GM06990 (cell line): ENCODE measurements at regions not wholly inside any gene's neighbourhood (a gene's known extent, or its start where the extent isn't known, plus 50 kb on each side); places are given as distances from the start of the nearest gene placed in this dataset.

Source experiments
- DNase-seq: peaks from one replicate; pipeline ENCODE4 v3.0.0-alpha.2; 2011; ENCODE audit not compliant: insufficient read length; ENCODE audit errors: extremely low read depth
- H3K27me3 ChIP-seq: replicated peaks from 2 replicates; pipeline ENCODE4 v1.6.0; 2011; ENCODE audit warnings: low read length; ENCODE audit not compliant: control insufficient read depth, insufficient read depth
- H3K36me3 ChIP-seq: 2 replicates; pipeline ENCODE4 v1.5.1; 2011; ENCODE audit warnings: low read length; ENCODE audit not compliant: control insufficient read depth, insufficient read depth
- H3K4me3 ChIP-seq: replicated peaks from 2 replicates; pipeline ENCODE4 v1.5.1; 2011; ENCODE audit warnings: low read depth, mild to moderate bottlenecking, control low read depth, low read length
- CTCF ChIP-seq: IDR thresholded peaks from 2 replicates; pipeline ENCODE4 v1.5.1; 2011; ENCODE audit warnings: low read length, control low read depth, mild to moderate bottlenecking, inconsistent platforms; ENCODE audit not compliant: insufficient read depth, poor library complexity, severe bottlenecking

DNA sequence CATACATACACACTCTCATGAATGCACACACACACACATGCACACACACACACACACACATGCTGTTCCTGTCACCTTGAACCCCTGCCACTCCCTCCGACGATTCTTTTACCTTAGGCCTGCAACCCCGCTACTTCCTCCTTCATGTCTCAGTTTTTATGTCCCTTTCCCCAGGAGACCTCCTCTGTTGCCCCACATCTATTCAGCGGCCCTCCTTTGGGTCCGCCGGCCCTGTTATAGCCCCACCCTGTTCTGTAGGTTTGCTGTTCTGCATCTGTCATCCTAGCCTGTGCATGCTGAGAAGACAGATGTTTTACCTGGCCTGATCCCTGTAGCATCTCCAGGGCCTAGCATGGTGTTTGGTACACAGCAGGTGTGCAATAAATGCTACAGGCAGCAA is 161.6 kb upstream of the PCBD1 start:
- Histone ChIP-seq H3K27me3 (peaks cover 4% of the 10 kb centered on the region), H3K36me3 (no peaks in the 10 kb centered on the region), H3K4me3 (no peak overlapping the region)
- no peak for DNase-seq
- no peak for TF ChIP-seq CTCF

GRCh38 chr10:71052076-71052660 is 160.2 kb upstream of the UNC5B start:
- no peak for TF ChIP-seq CTCF
- H3K27me3 ChIP-seq = peaks cover 2% of the 10 kb centered on the region
- no peak for DNase-seq
- H3K36me3 ChIP-seq = no peaks in the 10 kb centered on the region
- no peak overlapping the region for H3K4me3 ChIP-seq

DNA sequence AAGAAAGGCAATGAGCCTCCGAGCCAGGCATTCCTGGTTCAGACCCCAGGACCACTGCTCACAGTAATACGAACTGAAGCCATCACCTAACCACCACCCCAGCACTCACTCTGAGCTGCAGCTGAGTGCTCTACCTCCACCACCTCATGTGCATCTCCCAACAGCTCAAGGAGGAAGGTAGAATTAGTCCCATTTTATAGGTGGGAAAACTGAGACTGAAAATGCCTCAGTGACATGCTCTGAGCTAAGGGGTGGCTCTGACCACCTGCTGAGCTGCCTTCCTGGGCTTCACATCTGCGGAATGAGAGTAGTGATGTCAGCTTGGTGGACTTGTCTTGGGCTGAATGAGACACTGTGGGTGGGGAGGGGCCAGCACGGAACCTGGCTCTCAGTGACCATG is 159.7 kb upstream of the UNC5B start:
- Histone ChIP-seq H3K27me3 (peaks cover 2% of the 10 kb centered on the region), H3K36me3 (no peaks in the 10 kb centered on the region), H3K4me3 (no peak overlapping the region)
- DNase-seq = no peak
- TF ChIP-seq CTCF = no peak

DNA sequence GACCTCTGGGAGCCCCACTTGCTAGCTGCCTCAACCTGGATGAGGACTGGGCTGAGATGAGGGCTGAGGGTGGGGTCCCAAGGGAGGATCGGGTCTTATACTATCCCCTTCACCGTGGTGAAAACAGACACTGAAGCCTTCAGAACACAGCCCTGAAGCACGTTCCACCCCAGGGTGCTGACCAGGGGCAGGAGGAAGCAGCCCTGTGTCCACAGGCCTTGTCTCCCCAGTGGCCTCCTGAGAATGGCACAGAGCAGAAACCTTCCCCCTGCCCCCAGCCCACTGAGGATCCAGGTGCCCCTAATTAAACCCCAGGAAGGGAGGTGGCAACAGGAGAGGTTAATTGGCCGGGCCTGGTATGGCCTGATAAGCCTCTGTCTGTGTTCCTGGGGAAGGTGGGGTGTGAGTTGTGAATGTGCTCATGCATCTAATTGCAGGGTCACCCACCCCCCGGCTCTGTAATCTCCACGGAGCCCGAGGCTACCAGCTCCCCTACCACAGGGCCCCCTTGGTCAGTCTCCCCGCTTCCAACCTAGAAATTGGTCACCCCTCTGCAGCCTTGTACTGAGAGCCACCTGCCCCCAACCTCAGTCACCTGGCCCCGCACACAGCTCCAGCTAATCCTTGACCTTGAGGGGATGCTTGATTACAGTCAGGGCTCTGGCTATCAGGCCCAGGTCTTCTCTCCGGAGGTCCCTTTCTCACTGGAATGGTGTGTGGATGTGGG is 159.0 kb upstream of the UNC5B start:
- no peaks in the 10 kb centered on the region for H3K36me3 ChIP-seq
- TF ChIP-seq CTCF = no peak
- no peak for DNase-seq
- no peak overlapping the region for H3K4me3 ChIP-seq
- H3K27me3 ChIP-seq = peaks cover 2% of the 10 kb centered on the region

GRCh38 chr10:71058308-71058707 is 154.1 kb upstream of the UNC5B start:
- TF ChIP-seq CTCF = no peak
- DNase-seq = no peak
- Histone ChIP-seq H3K36me3 (no peaks in the 10 kb centered on the region), H3K27me3 (no peaks in the 10 kb centered on the region; the same call in 1 of the 2 replicates), H3K4me3 (no peak overlapping the region)
